Large intestine (tissue), 3 donors: ENCODE measurements at regions not wholly inside any gene's neighbourhood (a gene's known extent, or its start where the extent isn't known, plus 50 kb on each side); places are given as distances from the start of the nearest gene placed in this dataset.

Experiments used
- DNase-seq, 2 donors: peaks; one replicate each; pipeline versions ENCODE4 v3.0.0 to v3.0.0-alpha.2; 2013
- H3K27ac ChIP-seq: one replicate; pipeline ENCODE4 v1.5.1; 2013; ENCODE audit warnings: low read length
- H3K27me3 ChIP-seq: 2 replicates; pipeline ENCODE4 v1.6.1; 2013; ENCODE audit warnings: low read length; ENCODE audit not compliant: control insufficient read depth, insufficient read depth
- H3K36me3 ChIP-seq: 2 replicates; pipeline ENCODE4 v1.6.1; 2013; ENCODE audit warnings: low read length; ENCODE audit not compliant: control insufficient read depth, insufficient read depth
- H3K4me1 ChIP-seq: one replicate; pipeline ENCODE4 v1.6.1; 2013; ENCODE audit warnings: low read length; ENCODE audit not compliant: control insufficient read depth, insufficient read depth
- H3K4me3 ChIP-seq: one replicate; pipeline ENCODE4 v1.5.1; 2013; ENCODE audit warnings: low read length
- H3K9me3 ChIP-seq: one replicate; pipeline ENCODE4 v1.6.1; 2013; ENCODE audit warnings: mild to moderate bottlenecking, low read depth, low read length, moderate library complexity; ENCODE audit not compliant: control insufficient read depth
- WGBS: methylation state at CpG from one replicate; pipeline ENCODE4 v1.1.5; 2013; ENCODE audit warnings: low lambda C conversion rate; ENCODE audit not compliant: insufficient coverage; 5-methylcytosine and 5-hydroxymethylcytosine counted together

DNA sequence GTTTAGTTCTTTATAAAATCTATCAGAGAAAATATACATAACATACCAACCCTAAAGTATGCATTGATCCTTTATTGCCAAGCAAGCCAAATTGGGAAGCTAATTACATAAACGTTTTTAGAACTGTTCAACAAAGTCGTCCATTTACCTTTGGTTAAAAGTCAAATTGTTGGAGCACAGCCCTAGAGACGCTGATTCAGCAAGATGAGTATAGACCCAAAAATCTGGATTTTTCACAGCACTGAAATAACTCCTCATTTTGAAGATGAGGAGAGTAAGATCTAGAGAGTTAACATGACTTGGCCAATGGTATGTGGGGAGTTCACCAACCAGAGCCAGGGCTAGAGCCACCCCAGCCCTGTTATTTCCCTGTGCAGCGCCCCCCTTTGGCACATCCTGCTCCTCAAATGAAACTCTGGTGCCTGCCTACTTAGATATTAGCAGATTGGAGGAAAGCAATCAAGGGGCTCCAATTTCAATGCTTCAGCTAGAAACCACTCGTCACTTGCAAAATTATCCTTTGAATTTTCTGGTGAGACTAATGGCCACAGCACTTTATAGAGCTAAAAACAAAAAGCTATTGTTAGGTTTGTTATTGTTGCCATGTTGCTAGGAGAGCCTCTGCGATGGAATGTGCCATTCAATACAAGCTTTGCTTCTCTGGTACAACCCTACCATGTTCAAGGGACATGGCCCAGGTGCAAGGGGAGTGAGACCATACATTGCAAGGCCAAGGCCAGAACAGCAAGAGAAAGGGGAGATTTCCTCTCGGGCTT lies 132.6 kb upstream of the ZEB1 start:
- H3K4me1 ChIP-seq: no peaks in the 10 kb centered on the region
- peak in 1 of 2 donors; percentile 6 for DNase-seq
- 83% methylated on average over 1 of the region's 7 CpGs for WGBS
- H3K4me3 ChIP-seq: no peak overlapping the region
- H3K36me3 ChIP-seq: no peaks in the 10 kb centered on the region
- H3K27ac ChIP-seq: no peak overlapping the region
- H3K9me3 ChIP-seq: no peaks in the 10 kb centered on the region
- H3K27me3 ChIP-seq: no peaks in the 10 kb centered on the region

DNA sequence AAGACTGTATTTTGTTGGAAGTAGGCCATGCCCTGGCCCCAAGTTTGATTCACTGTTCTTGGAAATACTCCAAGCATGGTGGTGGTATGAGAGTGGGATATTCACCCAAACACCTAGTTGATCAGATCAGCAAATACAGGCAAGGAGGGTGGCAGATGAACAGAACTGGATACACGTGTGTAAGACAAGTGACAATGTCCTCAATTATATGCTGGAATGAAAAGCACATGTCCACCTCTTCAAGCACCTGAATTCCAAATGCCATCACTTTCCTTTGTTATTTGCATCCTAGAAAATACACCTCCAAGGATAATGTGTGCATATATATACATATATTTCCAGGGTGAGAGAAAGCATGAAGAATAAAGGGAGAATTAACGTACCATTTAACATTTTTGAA lies 131.8 kb upstream of the ZEB1 start:
- H3K27ac ChIP-seq: no peak overlapping the region
- WGBS: 100% methylated on average over 1 of the region's 2 CpGs
- H3K27me3 ChIP-seq: no peaks in the 10 kb centered on the region
- no peaks in the 10 kb centered on the region for H3K36me3 ChIP-seq
- no peak overlapping the region for H3K4me3 ChIP-seq
- no peaks in the 10 kb centered on the region for H3K4me1 ChIP-seq
- no peaks in the 10 kb centered on the region for H3K9me3 ChIP-seq
- DNase-seq: no peak

DNA sequence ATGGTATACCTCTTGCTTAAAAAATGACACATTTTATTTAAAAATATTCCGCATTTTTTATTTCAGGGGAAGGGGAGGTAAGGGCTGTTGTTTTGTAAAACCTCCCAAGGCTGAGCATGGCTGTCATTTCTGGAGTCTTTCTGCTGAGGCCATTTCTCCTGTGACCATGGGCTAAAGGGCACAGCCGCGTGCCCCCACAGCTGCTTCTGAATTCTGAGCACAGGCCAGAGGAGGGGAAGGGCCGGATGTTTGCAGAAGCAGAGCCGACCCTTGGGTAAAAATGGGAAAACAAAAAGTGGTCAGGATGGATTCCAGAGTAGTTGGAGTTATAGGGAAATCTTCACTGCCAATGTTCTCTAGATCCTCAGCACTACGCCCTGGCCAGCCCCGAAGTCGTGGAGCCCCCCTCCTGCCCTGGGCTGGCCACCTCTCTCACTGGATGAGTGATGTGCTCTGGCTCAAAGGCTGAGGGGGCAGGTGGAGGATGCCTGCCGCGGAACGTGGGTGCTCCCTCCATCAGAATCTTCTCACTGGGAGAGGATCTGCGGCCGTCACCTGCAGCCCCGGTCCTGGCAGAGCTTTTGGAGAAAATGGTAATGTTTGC lies 131.3 kb upstream of the ZEB1 start:
- no peaks in the 10 kb centered on the region for H3K27me3 ChIP-seq
- H3K4me3 ChIP-seq: no peak overlapping the region
- H3K9me3 ChIP-seq: no peaks in the 10 kb centered on the region
- H3K27ac ChIP-seq: no peak overlapping the region
- 89% methylated on average over 1 of the region's 14 CpGs for whole genome bisulfite sequencing
- H3K36me3 ChIP-seq: no peaks in the 10 kb centered on the region
- DNase-seq: no peak
- no peaks in the 10 kb centered on the region for H3K4me1 ChIP-seq

GRCh38 chr10:31188792-31189406 lies 130.1 kb upstream of the ZEB1 start:
- Histone ChIP-seq H3K36me3 (no peaks in the 10 kb centered on the region), H3K4me3 (no peak overlapping the region), H3K27me3 (no peaks in the 10 kb centered on the region), H3K9me3 (no peaks in the 10 kb centered on the region), H3K27ac (no peak overlapping the region), H3K4me1 (no peaks in the 10 kb centered on the region)
- DNase-seq: no peak
- no CpG with 5 or more reads among the region's 4 CpGs for WGBS

DNA sequence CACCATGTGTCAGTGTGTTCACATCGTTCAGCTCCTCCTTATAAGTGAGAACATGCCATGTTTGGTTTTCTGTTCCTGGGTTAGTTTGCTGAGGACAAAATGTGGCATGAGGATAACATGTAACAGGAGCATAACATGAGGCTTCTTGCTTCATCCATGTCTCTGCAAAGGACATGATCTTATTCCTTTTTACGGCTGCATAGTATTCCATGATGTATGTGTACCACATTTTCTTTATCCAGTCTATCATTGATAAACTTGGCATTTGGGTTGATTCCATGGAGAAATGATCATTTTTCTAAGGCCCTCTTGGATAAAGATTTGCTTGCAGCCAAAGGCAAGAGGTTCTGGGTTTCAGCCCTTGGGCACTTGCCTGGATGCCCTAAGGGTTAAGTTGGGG lies 128.5 kb upstream of the ZEB1 start:
- Histone ChIP-seq H3K36me3 (no peaks in the 10 kb centered on the region), H3K4me1 (no peaks in the 10 kb centered on the region), H3K4me3 (no peak overlapping the region), H3K9me3 (no peaks in the 10 kb centered on the region), H3K27me3 (no peaks in the 10 kb centered on the region), H3K27ac (no peak overlapping the region)
- no peak for DNase-seq
- WGBS: no CpG with 5 or more reads among the region's 2 CpGs

DNA sequence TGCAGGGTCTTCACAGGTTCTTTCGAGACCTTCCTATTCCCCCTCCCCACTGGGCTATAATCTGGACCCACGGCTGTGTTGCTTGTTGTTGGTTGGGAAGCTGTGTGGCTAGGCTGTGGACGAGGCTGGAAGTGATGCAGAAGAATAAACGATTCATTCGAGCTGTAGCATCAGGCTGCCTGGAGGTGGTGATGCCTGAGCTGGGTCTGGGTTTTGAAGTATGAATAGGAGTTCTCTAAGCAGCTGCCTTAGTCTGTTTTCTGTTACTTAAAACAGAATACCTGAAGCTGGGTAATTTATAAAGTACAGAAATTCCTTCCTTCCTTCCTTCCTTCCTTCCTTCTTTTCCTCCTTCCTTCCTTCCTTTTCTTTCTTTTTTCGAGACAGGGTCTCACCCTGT lies 126.5 kb upstream of the ZEB1 start:
- Histone ChIP-seq H3K9me3 (no peaks in the 10 kb centered on the region), H3K27me3 (no peaks in the 10 kb centered on the region), H3K4me3 (no peak overlapping the region), H3K27ac (no peak overlapping the region), H3K36me3 (no peaks in the 10 kb centered on the region), H3K4me1 (no peaks in the 10 kb centered on the region)
- no peak for DNase-seq
- WGBS: no CpG with 5 or more reads among the region's 6 CpGs

- Histone ChIP-seq H3K4me3 (no peak overlapping the region), H3K36me3 (no peaks in the 10 kb centered on the region), H3K9me3 (no peaks in the 10 kb centered on the region), H3K4me1 (no peaks in the 10 kb centered on the region), H3K27me3 (no peaks in the 10 kb centered on the region), H3K27ac (no peak overlapping the region)
- DNase-seq: no peak
- no CpG with 5 or more reads among the region's 4 CpGs for WGBS
Measured at GRCh38 chr10:31194986-31195385, 124.0 kb upstream of the ZEB1 start.

GRCh38 chr10:31197886-31198285 lies 121.1 kb upstream of the ZEB1 start:
- no CpG with 5 or more reads among the region's 5 CpGs for WGBS

DNA sequence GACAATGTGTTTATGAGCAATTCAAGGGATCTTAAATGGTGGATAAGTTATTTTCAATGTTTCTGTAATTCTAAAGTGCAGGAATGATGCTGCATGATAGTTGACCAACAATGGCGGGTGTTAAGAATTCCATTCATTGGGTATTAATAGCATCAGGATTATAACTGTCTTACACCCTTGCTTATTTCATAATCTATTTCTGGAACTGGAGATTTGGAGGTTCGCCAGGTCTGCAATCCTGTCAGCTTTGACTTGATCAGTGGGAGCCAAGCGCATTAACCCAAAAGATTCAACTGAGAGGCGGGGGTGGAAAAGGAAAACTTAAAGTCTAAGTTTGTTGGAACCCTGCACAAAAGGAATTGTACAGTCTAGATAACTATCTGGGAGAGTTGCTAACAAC lies 114.9 kb upstream of the ZEB1 start:
- no peak for DNase-seq
- Histone ChIP-seq H3K27me3 (no peaks in the 10 kb centered on the region), H3K4me3 (no peak overlapping the region), H3K4me1 (no peaks in the 10 kb centered on the region), H3K36me3 (no peaks in the 10 kb centered on the region), H3K27ac (no peak overlapping the region), H3K9me3 (no peaks in the 10 kb centered on the region)
- 100% methylated on average over 3 of the region's 4 CpGs for WGBS

More at GRCh38 chr10:31197886-31198285, 121.1 kb upstream of the ZEB1 start:
- Histone ChIP-seq H3K4me3 (no peak overlapping the region), H3K9me3 (no peaks in the 10 kb centered on the region), H3K4me1 (no peaks in the 10 kb centered on the region), H3K36me3 (no peaks in the 10 kb centered on the region), H3K27me3 (no peaks in the 10 kb centered on the region), H3K27ac (no peak overlapping the region)
- no peak for DNase-seq

DNA sequence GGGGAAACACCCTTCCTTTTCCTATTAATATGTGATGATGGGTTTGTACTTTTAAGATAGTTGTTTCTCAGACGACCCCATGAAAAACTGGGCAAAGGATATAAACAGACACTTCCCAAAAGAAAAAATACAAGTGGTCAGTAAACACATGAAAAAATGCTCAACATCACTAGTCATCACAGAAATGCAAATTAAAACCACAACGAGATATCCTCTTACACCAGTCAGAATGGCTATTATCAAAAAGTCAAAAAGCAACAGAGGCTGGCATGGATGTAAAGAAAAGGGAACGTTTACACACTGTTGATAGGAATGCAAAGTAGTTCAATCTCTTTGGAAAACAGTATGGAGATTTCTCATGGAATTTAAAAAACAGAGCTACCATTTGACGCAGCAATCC lies 111.4 kb upstream of the ZEB1 start:
- no peak for DNase-seq
- Histone ChIP-seq H3K27me3 (no peaks in the 10 kb centered on the region), H3K4me1 (no peaks in the 10 kb centered on the region), H3K4me3 (no peak overlapping the region), H3K36me3 (no peaks in the 10 kb centered on the region), H3K27ac (no peak overlapping the region), H3K9me3 (no peaks in the 10 kb centered on the region)
- 68% methylated on average over 2 of the region's 4 CpGs for WGBS
